ENCODE measurements at regions not wholly inside any gene's neighbourhood (a gene's known extent, or its start where the extent isn't known, plus 50 kb on each side); places are given as distances from the start of the nearest gene placed in this dataset.

GRCh38 chr7:15042285-15043065, 139.9 kb upstream of the DGKB start:
- no peak for TF ChIP-seq CTCF (conservative IDR thresholded peaks at IDR 0.05; ENCODE audit: low read depth, low read length)
- TF ChIP-seq POLR2A (IDR thresholded peaks at IDR 0.05; ENCODE audit: low read depth, low read length) = no peak
- TF ChIP-seq RAD21 (IDR thresholded peaks at IDR 0.05; ENCODE audit: low read length) = no peak
- TF ChIP-seq MAZ (IDR thresholded peaks at IDR 0.05; ENCODE audit: borderline replicate concordance, low read depth, low read length) = no peak
- TF ChIP-seq NFE2L2 (IDR thresholded peaks at IDR 0.05; ENCODE audit: low read depth, low read length) = no peak
- TF ChIP-seq MXI1 (IDR thresholded peaks at IDR 0.05; ENCODE audit: borderline replicate concordance, low read depth, low read length) = no peak
- no peak for TF ChIP-seq MAFK (IDR thresholded peaks at IDR 0.05; ENCODE audit: low read depth, low read length)
- TF ChIP-seq RCOR1 (IDR thresholded peaks at IDR 0.05; ENCODE audit: insufficient replicate concordance, low read length) = no peak
- no peak for TF ChIP-seq BHLHE40 (IDR thresholded peaks at IDR 0.05; ENCODE audit: low read depth, low read length)
- no peak for TF ChIP-seq USF2 (IDR thresholded peaks at IDR 0.05; ENCODE audit: low read depth, low read length)

Measured in IMR-90 (cell line).